ENCODE measurements at regions not wholly inside any gene's neighbourhood (a gene's known extent, or its start where the extent isn't known, plus 50 kb on each side); places are given as distances from the start of the nearest gene placed in this dataset.

- DNase-seq, result no peak
Measured at GRCh38 chr2:189372688-189373257, 68.5 kb upstream of the WDR75 start.

- DNase-seq, result no peak
Measured at GRCh38 chr2:189374481-189374880, 66.8 kb upstream of the WDR75 start.

GRCh38 chr2:189375842-189376241 is 65.4 kb upstream of the WDR75 start:
- DNase-seq, result no peak

- DNase-seq, result no peak
Measured at GRCh38 chr2:189379287-189379630, 62.0 kb upstream of the WDR75 start.

GRCh38 chr2:189379731-189380261 is 61.5 kb upstream of the WDR75 start:
- no peak for DNase-seq

GRCh38 chr2:189382668-189383067 is 58.6 kb upstream of the WDR75 start:
- DNase-seq, result no peak

DNA sequence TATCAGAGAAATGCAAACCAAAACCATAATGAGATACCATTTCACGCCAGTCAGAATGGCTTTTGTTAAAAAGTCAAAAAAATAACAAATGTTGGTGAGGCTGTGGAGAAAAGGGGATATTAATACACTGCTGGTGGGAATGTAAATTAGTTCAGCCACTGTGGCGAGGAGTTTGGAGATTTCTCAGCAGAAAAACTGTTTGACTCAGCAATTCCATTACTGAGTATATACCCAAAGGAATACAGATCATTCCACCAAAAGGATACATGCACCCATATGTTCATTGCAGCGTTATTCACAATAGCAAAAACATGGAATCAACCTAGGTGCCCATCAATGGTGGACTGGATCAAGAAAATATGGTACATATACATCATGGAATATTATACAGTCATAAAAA is 54.5 kb upstream of the WDR75 start:
- no peak for DNase-seq

GRCh38 chr2:189391201-189391600 is 50.1 kb upstream of the WDR75 start:
- no peak for DNase-seq

Measured in DMS53 (cell line).